ENCODE measurements at regions not wholly inside any gene's neighbourhood (a gene's known extent, or its start where the extent isn't known, plus 50 kb on each side); places are given as distances from the start of the nearest gene placed in this dataset.

DNA sequence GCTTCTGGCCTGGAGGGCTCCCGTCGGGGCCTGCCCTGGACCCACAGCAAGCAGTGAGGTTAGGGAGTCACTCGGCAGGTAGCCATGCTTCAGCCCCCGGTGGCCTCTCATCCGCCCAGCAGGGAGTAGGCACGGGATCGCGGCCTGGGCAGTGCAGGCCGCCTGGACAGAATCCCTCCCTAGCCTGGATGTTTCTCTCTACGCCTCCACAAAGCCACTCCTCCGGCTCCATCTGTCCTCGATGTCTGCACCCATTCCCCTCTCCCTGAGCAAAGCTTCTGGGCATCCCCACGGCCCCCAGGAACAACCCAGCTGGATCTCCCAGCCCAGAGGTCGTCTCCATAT, 145.2 kb downstream of the RBFOX3 start:
- POLR2A ChIA-PET, result no interaction called here
- Mint-ChIP-seq H3K4me1 (no peaks in the 10 kb centered on the region), H3K9me3 (no peaks in the 10 kb centered on the region), H3K27me3 (peaks cover 1 to 9% (median 8%) of the 10 kb centered on the region in 5 donors), H3K36me3 (no peaks in the 10 kb centered on the region), H3K27ac (no peak overlapping the region), H3K4me3 (no peak overlapping the region)
- ATAC-seq, result no peak
- no peak for DNase-seq

- Mint-ChIP-seq H3K36me3 (no peaks in the 10 kb centered on the region), H3K9me3 (no peaks in the 10 kb centered on the region), H3K27me3 (peaks cover 0 to 9% (median 8%) of the 10 kb centered on the region in 5 donors), H3K4me3 (no peak overlapping the region), H3K4me1 (no peaks in the 10 kb centered on the region), H3K27ac (no peak overlapping the region)
- no peak for ATAC-seq
- POLR2A ChIA-PET, result no interaction called here
- no peak for DNase-seq
These were observed 145.7 kb downstream of the RBFOX3 start for GRCh38 chr17:79465011-79465680.

DNA sequence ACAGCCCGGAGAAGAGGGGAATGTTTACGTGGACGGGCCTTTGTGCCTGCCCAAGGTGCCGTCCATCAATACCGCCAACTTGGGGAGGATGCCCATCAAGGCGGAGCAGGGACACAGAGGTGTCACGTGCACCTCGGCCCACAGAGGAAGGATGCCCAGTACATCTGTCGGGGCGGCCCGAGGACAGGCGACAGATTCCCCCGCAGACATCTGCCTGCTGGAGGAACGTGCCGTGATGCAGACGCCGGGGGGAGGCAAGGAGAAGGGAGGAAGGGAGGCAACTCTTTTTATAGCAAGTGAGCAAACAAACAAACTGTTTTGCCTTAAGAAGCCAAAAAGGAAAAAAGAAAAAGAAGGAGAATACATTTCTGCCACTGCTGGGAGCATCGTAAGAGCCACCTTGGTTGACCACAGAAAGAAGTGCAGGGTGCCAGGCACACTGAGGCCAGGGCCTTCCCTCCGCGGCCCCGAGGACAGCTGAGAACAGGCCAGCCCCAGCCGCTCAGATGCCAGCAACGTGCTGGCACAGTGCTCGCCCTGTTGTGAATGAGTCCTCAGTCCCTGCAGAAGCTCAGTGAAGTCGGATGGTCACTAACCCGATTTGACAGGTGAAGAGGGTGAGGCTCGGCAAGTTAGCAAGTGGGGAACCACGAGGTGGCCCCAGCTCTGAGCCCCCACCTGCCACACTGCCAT, 146.4 kb downstream of the RBFOX3 start:
- Mint-ChIP-seq H3K9me3 (no peaks in the 10 kb centered on the region), H3K4me1 (no peaks in the 10 kb centered on the region), H3K4me3 (no peak overlapping the region), H3K27me3 (peaks cover 0 to 9% (median 8%) of the 10 kb centered on the region in 5 donors), H3K36me3 (no peaks in the 10 kb centered on the region), H3K27ac (no peak overlapping the region)
- ATAC-seq (no peak), DNase-seq (no peak)
- POLR2A ChIA-PET, result no interaction called here

DNA sequence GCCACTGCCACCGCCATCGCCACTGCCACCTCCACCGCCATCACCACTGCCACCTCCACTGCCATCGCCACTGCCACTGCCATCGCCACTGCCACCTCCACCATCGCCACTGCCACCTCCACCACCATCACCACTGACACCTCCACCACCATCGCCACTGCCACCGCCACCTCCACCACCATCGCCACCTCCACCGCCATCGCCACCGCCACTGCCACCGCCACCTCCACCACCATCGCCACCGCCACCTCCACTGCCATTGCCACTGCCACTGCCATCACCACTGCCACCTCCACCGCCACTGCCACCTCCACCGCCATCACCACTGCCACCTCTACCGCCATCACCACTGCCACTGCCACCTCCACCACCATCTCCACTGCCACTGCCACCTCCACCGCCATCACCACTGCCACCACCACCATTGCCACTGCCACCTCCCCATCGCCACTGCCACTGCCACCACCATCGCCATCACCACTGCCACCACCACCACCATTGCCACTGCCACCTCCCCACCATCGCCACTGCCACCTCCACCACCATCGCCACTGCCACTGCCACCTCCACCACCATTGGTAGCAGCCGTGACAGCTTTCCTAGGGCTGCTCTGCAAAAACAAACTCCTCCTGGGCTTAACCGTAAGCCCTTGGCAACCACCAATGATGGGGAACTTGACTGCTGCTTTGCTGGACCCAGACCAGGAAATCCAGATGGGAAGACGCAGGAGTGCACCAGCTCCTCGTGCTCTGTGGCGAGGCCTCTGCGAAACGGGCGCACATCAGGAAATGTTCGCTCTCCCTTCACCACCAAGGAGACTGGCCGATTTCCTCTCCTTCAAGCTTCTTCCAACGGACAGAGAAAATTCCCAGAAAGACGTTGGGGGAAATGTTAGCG, 147.2 kb downstream of the RBFOX3 start:
- POLR2A ChIA-PET, result no interaction called here
- DNase-seq, result no peak
- Mint-ChIP-seq H3K4me3 (no peak overlapping the region), H3K27ac (no peak overlapping the region), H3K9me3 (no peaks in the 10 kb centered on the region), H3K4me1 (peaks cover 0 to 2% (median 0%) of the 10 kb centered on the region in 4 donors), H3K27me3 (peaks cover 0 to 9% (median 8%) of the 10 kb centered on the region in 5 donors), H3K36me3 (no peaks in the 10 kb centered on the region)
- no peak for ATAC-seq

DNA sequence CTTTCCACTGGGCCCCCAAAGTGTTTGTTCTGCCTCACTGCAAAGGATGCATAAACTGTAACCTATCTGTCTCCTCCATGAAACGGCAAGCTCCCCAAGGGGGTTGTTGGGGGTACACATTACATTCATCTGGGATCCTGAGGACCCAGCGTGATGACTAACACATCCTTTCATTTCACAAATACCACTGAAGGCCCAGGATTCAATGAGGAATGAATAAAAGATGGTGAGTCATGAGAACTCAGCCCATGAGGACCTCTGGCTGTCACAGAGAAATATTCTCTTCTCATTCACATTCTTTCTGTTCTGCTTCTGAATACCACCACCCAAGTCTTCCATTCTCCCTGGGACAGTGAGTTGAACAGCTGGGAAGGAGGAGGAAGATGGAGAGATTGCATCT, 149.8 kb downstream of the RBFOX3 start:
- Mint-ChIP-seq H3K27me3 (peaks cover 0 to 16% (median 10%) of the 10 kb centered on the region in 5 donors), H3K9me3 (no peaks in the 10 kb centered on the region), H3K4me3 (no peak overlapping the region), H3K4me1 (peaks cover 0 to 2% (median 0%) of the 10 kb centered on the region in 4 donors), H3K36me3 (no peaks in the 10 kb centered on the region), H3K27ac (no peak overlapping the region)
- ATAC-seq (no peak), DNase-seq (no peak)
- POLR2A ChIA-PET, result no interaction called here

GRCh38 chr17:79459846-79460245, 151.0 kb downstream of the RBFOX3 start:
- no peaks in the 10 kb centered on the region for H3K36me3 Mint-ChIP-seq
- H3K4me1 Mint-ChIP-seq, result peaks cover 0 to 2% (median 0%) of the 10 kb centered on the region in 4 donors
- H3K27ac Mint-ChIP-seq, result no peak overlapping the region
- no peak overlapping the region for H3K4me3 Mint-ChIP-seq
- POLR2A ChIA-PET, result no interaction called here
- ATAC-seq, result no peak
- H3K27me3 Mint-ChIP-seq, result peaks cover 0 to 20% (median 10%) of the 10 kb centered on the region in 5 donors
- no peaks in the 10 kb centered on the region for H3K9me3 Mint-ChIP-seq
- no peak for DNase-seq

DNA sequence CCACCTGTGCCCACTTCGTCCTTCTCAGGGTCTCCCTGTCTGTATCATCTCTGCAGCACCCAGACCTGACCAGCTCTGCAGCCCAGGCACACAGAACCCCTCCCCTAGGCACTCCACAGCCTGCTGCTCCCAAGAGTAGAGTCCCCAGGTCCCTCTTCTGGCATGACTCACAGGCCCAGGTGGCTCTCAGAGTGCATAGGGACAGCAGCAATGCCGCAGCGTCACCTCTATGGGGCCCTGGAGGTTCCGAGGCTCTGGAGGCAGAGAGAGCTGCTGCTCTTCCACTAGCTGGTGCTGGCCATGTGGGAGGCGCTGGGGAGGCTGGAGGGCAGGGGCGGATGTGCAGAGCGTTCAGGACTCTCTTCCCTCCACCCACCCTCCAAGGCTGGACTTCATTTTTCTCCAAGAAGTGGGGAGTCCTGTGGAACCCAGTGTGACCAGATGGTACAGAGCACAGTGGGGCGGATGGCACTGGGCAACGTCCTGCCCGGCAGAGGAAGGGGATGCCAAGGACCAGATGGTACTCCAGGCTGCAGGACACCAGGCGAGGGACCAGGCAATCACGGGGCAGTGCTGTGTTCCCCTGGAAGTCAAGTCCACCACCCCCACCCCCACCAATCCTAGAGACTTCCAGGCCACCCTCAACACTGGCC, 151.7 kb downstream of the RBFOX3 start:
- Mint-ChIP-seq H3K27ac (peak overlapping the region in 1 of 10 donors; percentile 14), H3K27me3 (peaks cover 0 to 22% (median 10%) of the 10 kb centered on the region in 5 donors)

GRCh38 chr17:79458356-79458755, 152.5 kb downstream of the RBFOX3 start:
- H3K27ac Mint-ChIP-seq, result no peak overlapping the region
- H3K27me3 Mint-ChIP-seq, result peaks cover 0 to 22% (median 13%) of the 10 kb centered on the region in 5 donors
- ATAC-seq (no peak), DNase-seq (no peak)
- POLR2A ChIA-PET, result no interaction called here
- peaks cover 0 to 2% (median 0%) of the 10 kb centered on the region in 4 donors for H3K4me1 Mint-ChIP-seq
- H3K9me3 Mint-ChIP-seq, result no peaks in the 10 kb centered on the region
- H3K36me3 Mint-ChIP-seq, result no peaks in the 10 kb centered on the region
- H3K4me3 Mint-ChIP-seq, result no peak overlapping the region

More for the DNA sequence above, 151.7 kb downstream of the RBFOX3 start:
- ATAC-seq, result no peak
- Mint-ChIP-seq H3K4me1 (peaks cover 0 to 2% (median 0%) of the 10 kb centered on the region in 4 donors), H3K9me3 (no peaks in the 10 kb centered on the region), H3K4me3 (no peak overlapping the region), H3K36me3 (no peaks in the 10 kb centered on the region)
- POLR2A ChIA-PET, result no interaction called here
- DNase-seq, result no peak

DNA sequence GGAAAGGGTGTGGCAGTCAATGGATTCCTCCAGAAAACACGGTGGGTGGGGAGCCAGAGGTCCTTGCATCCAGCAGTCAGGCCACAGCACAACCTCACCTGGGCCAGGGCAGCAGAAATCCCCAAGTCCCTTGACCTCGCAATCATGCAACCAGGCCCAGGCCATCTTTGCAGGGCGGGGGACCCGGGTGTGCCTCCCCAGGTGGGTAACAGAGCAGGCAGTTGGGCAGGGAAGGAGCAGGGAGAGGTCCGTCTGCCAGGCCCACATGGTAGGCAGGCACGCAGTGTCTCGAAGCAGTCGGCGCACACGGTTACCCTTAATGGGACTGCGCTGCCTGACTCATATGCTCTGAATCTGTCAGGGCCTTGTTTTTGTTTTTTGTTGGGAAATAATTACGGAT, 153.0 kb downstream of the RBFOX3 start:
- H3K4me1 Mint-ChIP-seq, result peaks cover 0 to 2% (median 0%) of the 10 kb centered on the region in 4 donors
- H3K36me3 Mint-ChIP-seq, result no peaks in the 10 kb centered on the region
- no peak overlapping the region for H3K27ac Mint-ChIP-seq
- POLR2A ChIA-PET, result no interaction called here
- DNase-seq, result no peak
- H3K4me3 Mint-ChIP-seq, result no peak overlapping the region
- ATAC-seq, result no peak
- peaks cover 0 to 22% (median 13%) of the 10 kb centered on the region in 5 donors for H3K27me3 Mint-ChIP-seq
- H3K9me3 Mint-ChIP-seq, result no peaks in the 10 kb centered on the region

- no peak overlapping the region for H3K4me3 Mint-ChIP-seq
- H3K36me3 Mint-ChIP-seq, result no peaks in the 10 kb centered on the region
- no peak overlapping the region for H3K27ac Mint-ChIP-seq
- H3K4me1 Mint-ChIP-seq, result peaks cover 0 to 2% (median 0%) of the 10 kb centered on the region in 4 donors
- no peak for ATAC-seq
- H3K9me3 Mint-ChIP-seq, result no peaks in the 10 kb centered on the region
- peaks cover 0 to 22% (median 13%) of the 10 kb centered on the region in 5 donors for H3K27me3 Mint-ChIP-seq
- DNase-seq, result no peak
- POLR2A ChIA-PET, result no interaction called here
These were observed 153.5 kb downstream of the RBFOX3 start for GRCh38 chr17:79457376-79457775.

DNA sequence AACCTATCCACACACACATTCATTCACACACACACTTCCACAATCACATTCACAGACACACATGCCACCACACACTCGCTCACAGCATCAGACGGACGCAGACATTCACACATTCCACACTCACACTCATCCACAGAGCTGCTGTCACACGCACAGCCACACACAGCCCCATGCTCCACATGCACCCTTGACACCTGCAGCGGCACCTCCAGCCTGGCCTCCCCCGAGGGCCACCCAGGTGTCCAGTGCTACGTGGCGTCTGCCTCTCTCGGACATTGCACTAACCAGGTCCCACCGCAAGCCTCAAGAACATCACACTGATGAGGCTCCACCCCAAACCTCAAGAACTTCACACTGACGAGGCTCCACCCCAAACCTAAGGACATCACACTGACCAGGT, 155.2 kb downstream of the RBFOX3 start:
- H3K27me3 Mint-ChIP-seq, result peaks cover 2 to 22% (median 13%) of the 10 kb centered on the region in 5 donors
- peak overlapping the region in 1 of 10 donors; percentile 16 for H3K27ac Mint-ChIP-seq
- H3K4me1 Mint-ChIP-seq, result peaks cover 0 to 2% (median 0%) of the 10 kb centered on the region in 4 donors
- no peak for ATAC-seq
- H3K9me3 Mint-ChIP-seq, result no peaks in the 10 kb centered on the region
- no peaks in the 10 kb centered on the region for H3K36me3 Mint-ChIP-seq
- no peak for DNase-seq
- no peak overlapping the region for H3K4me3 Mint-ChIP-seq
- POLR2A ChIA-PET, result no interaction called here

DNA sequence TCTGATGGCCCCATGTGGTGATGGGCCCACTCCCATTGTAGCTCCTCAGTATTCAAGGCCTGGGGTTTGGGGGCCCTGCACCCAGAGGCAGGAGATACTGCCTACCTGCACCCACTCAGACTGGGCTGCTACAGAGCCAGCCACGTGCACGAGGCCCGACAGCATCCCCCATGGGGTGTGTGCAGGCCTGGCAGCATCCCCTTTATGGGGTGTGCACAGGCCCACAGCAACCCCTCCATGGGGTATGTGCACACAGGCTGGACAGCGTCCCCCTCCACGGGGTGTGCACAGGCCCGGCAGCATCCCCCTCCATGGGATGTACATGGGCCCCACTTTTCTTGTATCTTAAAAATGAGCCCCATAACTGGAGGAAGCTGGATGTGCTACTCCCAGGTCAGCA, 156.0 kb downstream of the RBFOX3 start:
- no peak for DNase-seq
- POLR2A ChIA-PET, result no interaction called here
- Mint-ChIP-seq H3K4me3 (no peak overlapping the region), H3K9me3 (no peaks in the 10 kb centered on the region), H3K4me1 (peaks cover 0 to 2% (median 0%) of the 10 kb centered on the region in 4 donors), H3K27ac (no peak overlapping the region), H3K36me3 (no peaks in the 10 kb centered on the region), H3K27me3 (peaks cover 2 to 22% (median 13%) of the 10 kb centered on the region in 5 donors)
- ATAC-seq, result no peak

Measured in naive thymus-derived CD8-positive, alpha-beta T cell (primary cell).